ENCODE measurements at regions not wholly inside any gene's neighbourhood (a gene's known extent, or its start where the extent isn't known, plus 50 kb on each side); places are given as distances from the start of the nearest gene placed in this dataset.

DNA sequence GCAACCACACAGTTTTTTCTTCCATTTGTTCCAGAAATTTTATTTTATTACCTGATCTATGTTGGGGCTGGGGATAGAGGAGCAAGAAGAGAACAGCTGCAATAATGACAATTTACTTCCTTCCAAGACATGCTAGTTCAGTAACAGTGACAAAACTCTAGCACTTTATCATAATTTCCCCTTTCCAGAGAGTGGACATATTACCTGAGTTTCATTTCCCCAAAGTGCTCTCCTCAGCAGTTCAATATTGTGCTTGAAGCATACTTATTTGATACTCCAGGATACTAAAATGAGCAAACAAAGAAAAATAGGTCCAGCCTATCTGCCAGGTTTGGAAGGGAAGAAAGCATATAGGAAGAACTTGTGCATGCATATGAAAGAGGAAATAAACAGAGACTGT is 157.7 kb downstream of the ID4 start:
- no peak overlapping the region for H3K56ac ChIP-seq (ENCODE audit: low read length)
- H2BK15ac ChIP-seq (replicated peaks; ENCODE audit: low read depth), result no peak overlapping the region
- no peak overlapping the region for H3K18ac ChIP-seq (ENCODE audit: low read length)
- H3K4me1 ChIP-seq (ENCODE audit: control insufficient read depth, low read depth, low read length), result no peaks in the 10 kb centered on the region
- no peak overlapping the region for H3K27ac ChIP-seq (ENCODE audit: low read depth, low read length)
- no peaks in the 10 kb centered on the region for H3K79me2 ChIP-seq (ENCODE audit: control insufficient read depth, insufficient read depth, low read length)
- H4K8ac ChIP-seq (ENCODE audit: low read depth, low read length), result no peak overlapping the region
- no peak overlapping the region for H3K4ac ChIP-seq (ENCODE audit: low read depth, low read length)
- no peak overlapping the region for H3K4me3 ChIP-seq (ENCODE audit: low read length)
- H3K4me2 ChIP-seq (ENCODE audit: low read length), result no peak overlapping the region
- H3K27me3 ChIP-seq (ENCODE audit: insufficient read depth, low read length, poor library complexity), result no peaks in the 10 kb centered on the region
- H3K23ac ChIP-seq (ENCODE audit: low read length), result no peak overlapping the region
- no peaks in the 10 kb centered on the region for H3K79me1 ChIP-seq (ENCODE audit: low read length)
- H2BK120ac ChIP-seq (ENCODE audit: low read depth, low read length), result no peak overlapping the region
- H4K5ac ChIP-seq (ENCODE audit: low read length), result no peak overlapping the region
- no peak overlapping the region for H3K9ac ChIP-seq (ENCODE audit: low read length)
- no peak overlapping the region for H2AK5ac ChIP-seq (ENCODE audit: low read length)
- no peaks in the 10 kb centered on the region for H3K36me3 ChIP-seq (ENCODE audit: control insufficient read depth, insufficient read depth, low read length)
- DNase-seq, result no peak
- no peak overlapping the region for H2BK5ac ChIP-seq (ENCODE audit: low read length)

DNA sequence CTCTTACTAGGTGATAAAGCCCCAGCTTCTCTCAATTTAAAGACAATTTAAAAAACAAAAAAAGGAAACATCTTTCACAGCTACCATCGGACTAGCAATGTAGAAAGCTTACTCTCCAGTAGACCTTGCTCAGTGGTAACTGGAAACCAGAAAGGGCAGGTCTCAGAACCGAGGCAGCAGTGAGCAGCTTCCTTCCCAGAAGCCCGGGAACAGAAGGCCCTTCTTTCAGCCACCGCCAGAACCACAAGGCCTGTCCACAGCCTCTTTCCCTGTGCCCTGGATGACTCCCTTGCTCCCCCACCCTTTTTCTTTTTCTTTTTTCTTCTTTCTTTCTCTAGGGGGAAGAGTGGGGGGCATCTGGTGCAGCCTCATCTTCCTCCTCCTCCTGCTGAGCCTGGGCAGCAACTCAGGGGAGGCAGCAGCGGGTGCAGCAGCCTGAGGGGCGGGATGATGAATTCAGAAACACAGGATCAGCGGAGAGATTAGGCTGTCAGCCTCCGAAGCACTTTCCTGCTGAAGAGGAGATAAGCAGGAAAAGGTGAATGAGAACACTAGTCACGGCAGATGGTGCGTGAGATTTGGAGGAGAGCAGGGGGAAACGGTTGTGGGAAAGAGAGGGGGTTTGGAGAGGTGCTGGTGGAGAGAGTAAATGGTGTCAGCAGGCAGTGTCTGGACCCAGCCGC is 158.5 kb downstream of the ID4 start:
- no peaks in the 10 kb centered on the region for H3K27me3 ChIP-seq (ENCODE audit: insufficient read depth, low read length, poor library complexity)
- no peak overlapping the region for H3K4me2 ChIP-seq (ENCODE audit: low read length)
- H3K9ac ChIP-seq (ENCODE audit: low read length), result no peak overlapping the region
- no peak overlapping the region for H3K23ac ChIP-seq (ENCODE audit: low read length)
- H2BK5ac ChIP-seq (ENCODE audit: low read length), result no peak overlapping the region
- H3K79me1 ChIP-seq (ENCODE audit: low read length), result no peaks in the 10 kb centered on the region
- no peak overlapping the region for H4K8ac ChIP-seq (ENCODE audit: low read depth, low read length)
- no peaks in the 10 kb centered on the region for H3K4me1 ChIP-seq (ENCODE audit: control insufficient read depth, low read depth, low read length)
- no peak overlapping the region for H2BK15ac ChIP-seq (replicated peaks; ENCODE audit: low read depth)
- H3K4me3 ChIP-seq (ENCODE audit: low read length), result no peak overlapping the region
- no peak overlapping the region for H3K56ac ChIP-seq (ENCODE audit: low read length)
- H3K4ac ChIP-seq (ENCODE audit: low read depth, low read length), result no peak overlapping the region
- no peaks in the 10 kb centered on the region for H3K36me3 ChIP-seq (ENCODE audit: control insufficient read depth, insufficient read depth, low read length)
- H3K79me2 ChIP-seq (ENCODE audit: control insufficient read depth, insufficient read depth, low read length), result no peaks in the 10 kb centered on the region
- H2AK5ac ChIP-seq (ENCODE audit: low read length), result no peak overlapping the region
- peak; percentile 55 for DNase-seq
- no peak overlapping the region for H3K18ac ChIP-seq (ENCODE audit: low read length)
- no peak overlapping the region for H4K5ac ChIP-seq (ENCODE audit: low read length)
- H2BK120ac ChIP-seq (ENCODE audit: low read depth, low read length), result no peak overlapping the region
- no CpG with 5 or more reads among the region's 12 CpGs for WGBS (ENCODE audit: extremely low coverage, insufficient coverage, low lambda C conversion rate)
- no peak overlapping the region for H3K27ac ChIP-seq (ENCODE audit: low read depth, low read length)

DNA sequence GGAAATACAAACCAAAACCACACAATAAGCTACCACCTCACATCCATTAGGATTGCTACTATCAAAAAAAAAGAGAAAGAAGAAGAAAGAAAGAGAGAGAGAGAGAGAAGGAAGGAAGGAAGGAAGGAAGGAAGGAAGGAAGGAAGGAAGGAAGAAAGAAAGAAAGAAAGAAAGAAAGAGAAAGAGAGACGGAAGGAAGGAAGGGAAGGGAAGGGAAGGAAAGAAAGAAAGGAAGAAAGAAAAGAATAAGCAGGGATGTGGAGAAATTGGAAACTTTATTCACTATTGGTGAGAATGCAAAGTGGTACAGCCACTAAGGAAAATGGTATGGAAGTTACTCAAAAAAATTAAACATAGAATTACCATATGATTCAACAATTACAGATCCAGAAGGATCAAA is 159.9 kb downstream of the ID4 start:
- Histone ChIP-seq H3K4me3 (ENCODE audit: low read length) (no peak overlapping the region), H3K27me3 (ENCODE audit: insufficient read depth, low read length, poor library complexity) (no peaks in the 10 kb centered on the region), H3K79me1 (ENCODE audit: low read length) (no peaks in the 10 kb centered on the region), H3K79me2 (ENCODE audit: control insufficient read depth, insufficient read depth, low read length) (no peaks in the 10 kb centered on the region), H3K27ac (ENCODE audit: low read depth, low read length) (no peak overlapping the region), H2BK15ac (replicated peaks; ENCODE audit: low read depth) (no peak overlapping the region), H3K4me1 (ENCODE audit: control insufficient read depth, low read depth, low read length) (no peaks in the 10 kb centered on the region), H3K18ac (ENCODE audit: low read length) (no peak overlapping the region), H3K9ac (ENCODE audit: low read length) (no peak overlapping the region), H3K4ac (ENCODE audit: low read depth, low read length) (no peak overlapping the region), H4K5ac (ENCODE audit: low read length) (no peak overlapping the region), H3K36me3 (ENCODE audit: control insufficient read depth, insufficient read depth, low read length) (no peaks in the 10 kb centered on the region), H3K56ac (ENCODE audit: low read length) (no peak overlapping the region), H3K23ac (ENCODE audit: low read length) (no peak overlapping the region), H2BK120ac (ENCODE audit: low read depth, low read length) (no peak overlapping the region), H3K4me2 (ENCODE audit: low read length) (no peak overlapping the region), H2AK5ac (ENCODE audit: low read length) (no peak overlapping the region), H4K8ac (ENCODE audit: low read depth, low read length) (no peak overlapping the region), H2BK5ac (ENCODE audit: low read length) (no peak overlapping the region)
- DNase-seq, result no peak
- WGBS (ENCODE audit: extremely low coverage, insufficient coverage, low lambda C conversion rate), result no CpG with 5 or more reads among the region's 1 CpG

DNA sequence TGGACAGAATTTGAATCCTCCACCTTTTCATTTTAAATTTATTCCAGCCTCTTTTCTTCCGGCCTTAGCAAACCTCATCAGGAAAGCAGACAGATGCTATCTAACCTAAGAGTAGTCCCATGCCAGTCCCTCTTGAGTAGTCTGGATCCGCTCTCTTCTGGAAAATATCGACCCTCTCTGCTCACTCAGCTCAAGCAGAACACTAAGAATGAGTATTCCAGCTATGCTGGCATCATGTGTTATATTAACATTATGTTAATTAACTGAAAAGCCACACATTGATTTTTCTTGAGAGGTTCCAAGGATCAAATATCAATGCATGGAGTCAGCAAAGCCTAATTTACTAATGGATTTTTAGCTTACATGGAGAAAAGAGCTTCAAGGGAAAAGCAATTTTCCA is 161.4 kb downstream of the ID4 start:
- Histone ChIP-seq H4K5ac (ENCODE audit: low read length) (no peak overlapping the region), H3K27ac (ENCODE audit: low read depth, low read length) (no peak overlapping the region), H2BK5ac (ENCODE audit: low read length) (no peak overlapping the region), H3K9ac (ENCODE audit: low read length) (no peak overlapping the region), H3K27me3 (ENCODE audit: insufficient read depth, low read length, poor library complexity) (no peaks in the 10 kb centered on the region), H3K4me1 (ENCODE audit: control insufficient read depth, low read depth, low read length) (no peaks in the 10 kb centered on the region), H3K4ac (ENCODE audit: low read depth, low read length) (no peak overlapping the region), H3K56ac (ENCODE audit: low read length) (no peak overlapping the region), H2BK15ac (replicated peaks; ENCODE audit: low read depth) (no peak overlapping the region), H3K18ac (ENCODE audit: low read length) (no peak overlapping the region), H3K79me1 (ENCODE audit: low read length) (no peaks in the 10 kb centered on the region), H3K36me3 (ENCODE audit: control insufficient read depth, insufficient read depth, low read length) (no peaks in the 10 kb centered on the region), H3K4me3 (ENCODE audit: low read length) (no peak overlapping the region), H3K79me2 (ENCODE audit: control insufficient read depth, insufficient read depth, low read length) (no peaks in the 10 kb centered on the region), H3K4me2 (ENCODE audit: low read length) (no peak overlapping the region), H2AK5ac (ENCODE audit: low read length) (no peak overlapping the region), H2BK120ac (ENCODE audit: low read depth, low read length) (no peak overlapping the region), H3K23ac (ENCODE audit: low read length) (no peak overlapping the region), H4K8ac (ENCODE audit: low read depth, low read length) (no peak overlapping the region)
- no peak for DNase-seq
- no CpG with 5 or more reads among the region's 3 CpGs for WGBS (ENCODE audit: extremely low coverage, insufficient coverage, low lambda C conversion rate)

DNA sequence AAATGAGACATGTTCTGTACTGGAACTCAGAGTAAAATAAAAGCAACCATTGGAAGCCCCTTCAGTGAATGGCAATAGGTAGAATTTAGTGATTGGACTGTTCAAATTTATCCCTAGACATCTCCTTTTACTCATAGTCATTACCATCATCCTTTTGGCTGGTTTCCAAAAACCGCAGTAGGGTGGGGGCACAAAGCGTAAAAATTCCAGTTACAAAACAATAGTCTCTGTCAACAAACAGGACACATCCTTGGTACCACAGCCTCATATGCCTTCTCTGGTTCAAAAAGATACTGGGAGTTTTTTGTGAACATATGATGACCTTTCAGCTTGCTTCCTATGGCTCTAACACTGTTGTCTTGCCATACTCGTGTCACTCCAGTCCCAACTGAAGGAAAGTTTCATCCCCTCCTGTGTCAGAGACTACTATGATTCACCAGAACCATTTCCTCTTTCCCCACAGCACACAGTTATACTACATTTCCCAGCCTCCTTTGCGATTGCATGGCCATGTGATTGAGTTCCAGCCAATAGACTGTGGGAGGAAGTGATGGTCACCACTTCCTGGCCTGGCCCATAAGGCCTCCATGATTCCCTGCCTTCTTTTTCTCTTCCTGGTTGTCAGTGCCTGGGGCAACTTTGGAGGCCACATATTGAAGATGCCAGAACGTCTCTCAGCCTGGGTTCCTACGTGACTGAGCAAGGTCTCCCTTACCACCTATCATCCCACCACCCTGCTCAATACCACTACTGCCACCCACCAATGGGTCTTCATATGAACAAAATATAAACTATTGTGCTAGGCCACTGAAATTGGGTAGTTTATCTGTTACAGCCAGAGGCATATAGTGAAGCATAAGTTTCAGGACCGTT is 162.4 kb downstream of the ID4 start:
- H3K36me3 ChIP-seq (ENCODE audit: control insufficient read depth, insufficient read depth, low read length), result no peaks in the 10 kb centered on the region
- no peaks in the 10 kb centered on the region for H3K79me1 ChIP-seq (ENCODE audit: low read length)
- H3K9ac ChIP-seq (ENCODE audit: low read length), result no peak overlapping the region
- H2AK5ac ChIP-seq (ENCODE audit: low read length), result no peak overlapping the region
- no peak overlapping the region for H2BK15ac ChIP-seq (replicated peaks; ENCODE audit: low read depth)
- DNase-seq, result peak; percentile 53
- WGBS (ENCODE audit: extremely low coverage, insufficient coverage, low lambda C conversion rate), result no CpG with 5 or more reads among the region's 7 CpGs
- no peak overlapping the region for H2BK120ac ChIP-seq (ENCODE audit: low read depth, low read length)
- no peak overlapping the region for H3K4me2 ChIP-seq (ENCODE audit: low read length)
- H4K5ac ChIP-seq (ENCODE audit: low read length), result no peak overlapping the region
- no peaks in the 10 kb centered on the region for H3K79me2 ChIP-seq (ENCODE audit: control insufficient read depth, insufficient read depth, low read length)
- no peak overlapping the region for H4K8ac ChIP-seq (ENCODE audit: low read depth, low read length)
- H3K4me1 ChIP-seq (ENCODE audit: control insufficient read depth, low read depth, low read length), result no peaks in the 10 kb centered on the region
- no peak overlapping the region for H3K23ac ChIP-seq (ENCODE audit: low read length)
- no peak overlapping the region for H2BK5ac ChIP-seq (ENCODE audit: low read length)
- H3K4me3 ChIP-seq (ENCODE audit: low read length), result no peak overlapping the region
- H3K4ac ChIP-seq (ENCODE audit: low read depth, low read length), result no peak overlapping the region
- no peaks in the 10 kb centered on the region for H3K27me3 ChIP-seq (ENCODE audit: insufficient read depth, low read length, poor library complexity)
- H3K18ac ChIP-seq (ENCODE audit: low read length), result no peak overlapping the region
- no peak overlapping the region for H3K56ac ChIP-seq (ENCODE audit: low read length)
- H3K27ac ChIP-seq (ENCODE audit: low read depth, low read length), result no peak overlapping the region

Measured in mesendoderm (in vitro differentiated cells).